Right atrium auricular region (tissue), 2 donors: ENCODE measurements at regions not wholly inside any gene's neighbourhood (a gene's known extent, or its start where the extent isn't known, plus 50 kb on each side); places are given as distances from the start of the nearest gene placed in this dataset.
A peak's percentile ranks its signal among the peaks of the same experiment; 100 is the strongest.

ENCODE experiments used
- DNase-seq: peaks from one replicate; pipeline ENCODE4 v3.0.0-alpha.2; 2019; ENCODE audit warnings: low spot score
- H3K27ac ChIP-seq, 2 donors: fragments of 200-600 bp; sonication (generic); 1 replicate in 1 of 2; 2 replicates in 1 of 2; pipeline ENCODE4 v1.5.1; 2016 to 2019
- H3K27me3 ChIP-seq, 2 donors: fragments of 200-600 bp; sonication (generic); one replicate each; pipeline versions ENCODE4 v1.5.1 to v1.6.0; 2017 to 2019
- H3K36me3 ChIP-seq: fragments of 200-600 bp; sonication (generic); one replicate; pipeline ENCODE4 v1.5.1; 2016
- H3K4me1 ChIP-seq, 2 donors: fragments of 200-600 bp; sonication (generic); one replicate each; pipeline versions ENCODE4 v1.5.1 to v1.6.0; 2017 to 2019
- H3K4me3 ChIP-seq, 2 donors: fragments of 200-600 bp; sonication (generic); 1 replicate in 1 of 2; 2 replicates in 1 of 2; pipeline ENCODE4 v1.5.1; 2017 to 2019; ENCODE audit warnings: mild to moderate bottlenecking in 1 of 2, moderate library complexity in 1 of 2
- H3K9me3 ChIP-seq, 2 donors: fragments of 200-600 bp; sonication (generic); one replicate each; pipeline ENCODE4 v1.5.1; 2019
- CTCF ChIP-seq, 2 donors: fragments of 200-600 bp; sonication (generic); IDR thresholded peaks; one replicate each; pipeline ENCODE4 v1.5.1; 2019; ENCODE audit warnings: antibody characterized with exemption in 2 of 2

DNA sequence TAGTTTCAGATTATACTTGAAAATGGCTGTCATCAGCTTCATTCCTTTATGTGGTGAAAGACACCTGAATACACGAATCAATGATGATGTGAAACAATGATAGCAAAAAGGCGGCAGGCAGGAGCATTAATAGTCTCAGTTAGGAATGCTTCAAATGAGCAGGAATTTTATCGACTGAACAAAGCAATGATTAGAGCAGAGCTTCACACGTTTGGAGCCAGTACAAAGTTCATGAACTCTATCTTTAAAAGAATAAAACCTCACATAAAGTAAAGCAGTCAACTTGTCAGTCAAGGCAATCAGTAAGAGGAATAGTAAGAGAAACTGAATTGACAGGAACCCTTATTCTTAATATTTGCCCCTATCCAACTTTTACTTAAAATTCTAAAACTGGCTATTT is 78.4 kb upstream of the SERTAD2 start:
- H3K4me3 ChIP-seq: no peak overlapping the region
- H3K9me3 ChIP-seq: no peaks in the 10 kb centered on the region
- DNase-seq: no peak
- H3K27ac ChIP-seq: peak overlapping the region; percentile 62 to 67
- H3K4me1 ChIP-seq: peaks cover 0 to 9% of the 10 kb centered on the region in 2 donors
- no peak for TF ChIP-seq CTCF (IDR thresholded peaks at IDR 0.05)
- H3K36me3 ChIP-seq: no peaks in the 10 kb centered on the region
- H3K27me3 ChIP-seq: no peaks in the 10 kb centered on the region

DNA sequence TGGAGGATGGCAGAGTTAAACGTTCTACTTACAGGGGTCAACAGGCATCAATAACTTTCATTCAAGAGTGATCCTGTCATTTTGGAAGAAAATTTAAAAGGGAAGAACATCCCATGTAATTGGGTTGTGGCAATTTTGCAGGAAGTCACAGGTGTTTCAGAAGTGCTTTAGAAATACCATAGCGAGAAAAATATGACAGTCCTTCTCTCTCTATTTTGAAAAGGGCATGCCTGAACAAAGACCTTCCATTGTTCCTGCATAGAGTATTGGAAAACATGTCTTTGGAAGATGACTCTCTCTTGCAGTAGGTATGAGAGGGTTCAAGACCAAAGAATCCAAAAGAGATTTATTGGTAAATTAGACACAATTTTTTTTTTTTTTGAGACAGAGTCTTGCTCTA is 81.8 kb upstream of the SERTAD2 start:
- Histone ChIP-seq H3K4me1 (peaks cover 0 to under 1% of the 10 kb centered on the region in 2 donors), H3K36me3 (no peaks in the 10 kb centered on the region)

DNA sequence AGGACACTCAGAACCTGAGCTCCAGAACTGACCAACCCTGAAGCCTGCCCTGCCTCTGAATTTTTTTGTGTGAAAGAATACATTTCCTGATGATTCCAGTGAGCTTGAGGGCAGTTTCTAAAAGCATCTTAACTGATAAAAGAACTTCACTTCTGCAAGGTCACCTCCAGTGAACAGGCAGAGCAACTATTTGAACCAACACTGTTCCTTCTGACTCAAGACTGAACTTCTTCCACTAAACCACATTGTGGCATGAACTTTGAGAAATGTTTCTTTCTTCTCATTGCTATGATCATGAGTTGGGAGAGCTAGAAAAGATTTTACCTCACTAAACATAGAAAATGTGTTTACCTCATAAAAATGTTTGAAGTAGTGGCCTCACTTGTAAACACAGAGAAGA is 83.8 kb upstream of the SERTAD2 start:
- H3K27ac ChIP-seq: no peak overlapping the region
- no peaks in the 10 kb centered on the region for H3K9me3 ChIP-seq
- no peak for DNase-seq
- no peaks in the 10 kb centered on the region for H3K27me3 ChIP-seq
- H3K4me3 ChIP-seq: no peak overlapping the region
- TF ChIP-seq CTCF (IDR thresholded peaks at IDR 0.05): no peak
- H3K36me3 ChIP-seq: no peaks in the 10 kb centered on the region
- H3K4me1 ChIP-seq: no peaks in the 10 kb centered on the region

More for the DNA sequence above, 81.8 kb upstream of the SERTAD2 start:
- no peak overlapping the region for H3K4me3 ChIP-seq
- no peak overlapping the region for H3K27ac ChIP-seq
- H3K9me3 ChIP-seq: no peaks in the 10 kb centered on the region
- DNase-seq: no peak
- H3K27me3 ChIP-seq: no peaks in the 10 kb centered on the region
- no peak for TF ChIP-seq CTCF (IDR thresholded peaks at IDR 0.05)

DNA sequence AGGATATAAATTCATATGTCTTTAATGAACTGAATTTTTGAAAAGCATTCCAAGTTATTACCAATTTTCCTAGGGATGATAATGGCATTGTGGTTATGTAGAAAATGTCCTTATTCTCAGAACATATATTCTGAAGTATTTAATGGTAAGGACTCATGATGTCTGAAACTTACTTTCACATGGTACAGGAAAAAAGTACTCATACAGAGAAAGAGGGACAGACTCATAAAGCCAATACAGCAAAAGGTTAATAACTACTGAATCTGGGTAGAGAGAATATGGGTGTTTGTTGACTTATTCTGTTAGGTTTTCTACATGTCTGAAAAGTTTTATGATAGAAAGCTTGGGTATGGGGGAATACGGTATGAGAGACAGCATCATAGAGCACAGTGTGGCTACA is 84.3 kb upstream of the SERTAD2 start:
- Histone ChIP-seq H3K4me1 (no peaks in the 10 kb centered on the region), H3K9me3 (no peaks in the 10 kb centered on the region), H3K27ac (no peak overlapping the region), H3K4me3 (no peak overlapping the region), H3K36me3 (no peaks in the 10 kb centered on the region), H3K27me3 (no peaks in the 10 kb centered on the region)
- TF ChIP-seq CTCF (IDR thresholded peaks at IDR 0.05): no peak
- DNase-seq: no peak

GRCh38 chr2:64742678-64743077 is 89.0 kb upstream of the SERTAD2 start:
- no peak for DNase-seq
- no peak for TF ChIP-seq CTCF (IDR thresholded peaks at IDR 0.05)
- Histone ChIP-seq H3K36me3 (no peaks in the 10 kb centered on the region), H3K27me3 (no peaks in the 10 kb centered on the region), H3K4me1 (no peaks in the 10 kb centered on the region), H3K9me3 (no peaks in the 10 kb centered on the region), H3K27ac (no peak overlapping the region), H3K4me3 (no peak overlapping the region)

DNA sequence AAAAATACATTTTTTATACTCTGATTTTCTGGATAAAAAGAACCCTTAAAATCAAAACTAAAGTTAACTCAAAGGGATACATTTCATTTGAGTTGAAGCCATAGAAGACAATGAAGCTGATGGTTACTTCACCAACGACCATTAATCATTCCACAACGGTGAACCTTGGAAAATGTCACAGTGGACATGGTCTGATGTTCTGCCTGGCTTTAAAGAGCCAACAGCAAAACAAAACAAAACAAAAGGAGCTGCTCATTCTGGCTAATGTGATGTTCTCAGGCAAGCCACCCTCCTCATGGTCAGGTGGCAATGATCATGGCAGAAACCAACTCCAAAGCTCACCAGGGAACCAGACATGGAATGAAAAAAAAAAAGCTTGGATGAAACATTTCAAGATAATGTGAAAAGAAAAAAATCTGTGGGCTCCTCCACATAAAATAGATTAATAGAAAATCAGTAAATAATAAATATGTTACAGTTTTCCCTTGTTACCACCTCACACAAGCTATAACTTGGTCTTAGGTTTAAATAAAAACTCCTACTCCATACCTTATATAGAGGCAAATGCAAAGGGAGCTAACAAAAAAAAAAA is 90.1 kb upstream of the SERTAD2 start:
- no peaks in the 10 kb centered on the region for H3K27me3 ChIP-seq
- H3K9me3 ChIP-seq: no peaks in the 10 kb centered on the region
- H3K36me3 ChIP-seq: no peaks in the 10 kb centered on the region
- no peak overlapping the region for H3K27ac ChIP-seq
- no peak for TF ChIP-seq CTCF (IDR thresholded peaks at IDR 0.05)
- H3K4me3 ChIP-seq: no peak overlapping the region
- no peak for DNase-seq
- peaks cover 0 to 4% of the 10 kb centered on the region in 2 donors for H3K4me1 ChIP-seq
